PC-9 (cell line): ENCODE measurements at regions not wholly inside any gene's neighbourhood (a gene's known extent, or its start where the extent isn't known, plus 50 kb on each side); places are given as distances from the start of the nearest gene placed in this dataset.

Source experiments
- BruUV-seq: library from RNA; stranded (reverse); fragments of 400-500 nt; replicated peaks from 2 replicates; lab custom pipeline; 2021; lab: Mats Ljungman, UMichigan
- CTCF ChIA-PET: fragments of 300-600 bp; sonication (Branson Sonifier 250); formaldehyde crosslinking; loops from one replicate; lab custom pipeline; 2022; ENCODE audit warnings: antibody characterized with exemption; lab: Charles Lee
- POLR2A ChIA-PET: fragments of 300-600 bp; sonication (Branson Sonifier 250); formaldehyde crosslinking; loops from one replicate; lab custom pipeline; 2022; ENCODE audit warnings: antibody characterized with exemption; ENCODE audit not compliant: unreplicated experiment; lab: Charles Lee
- DNase-seq, 2 experiments: peaks; one replicate each; pipeline versions ENCODE4 v3.0.0 to v3.0.0-alpha.2; 2015 to 2022; ENCODE audit warnings: mixed read lengths in 1 of 2
- H2AFZ ChIP-seq: fragments of 200-600 bp; sonication (generic); 2 replicates; pipeline ENCODE4 v1.8.1; 2017; ENCODE audit warnings: antibody characterized with exemption
- H3F3A ChIP-seq: fragments of 200-600 bp; sonication (generic); 2 replicates; pipeline ENCODE4 v1.8.1; 2017; ENCODE audit warnings: antibody characterized with exemption, mild to moderate bottlenecking, low read depth; ENCODE audit not compliant: insufficient read depth
- H3K27ac ChIP-seq: fragments of 200-600 bp; sonication (generic); 2 replicates; pipeline ENCODE4 v1.6.1; 2016; ENCODE audit warnings: mixed run types
- H3K27me3 ChIP-seq: fragments of 200-600 bp; sonication (generic); 2 replicates; pipeline ENCODE4 v1.6.1; 2016; ENCODE audit warnings: low read depth, mixed run types; ENCODE audit not compliant: insufficient read depth
- H3K36me3 ChIP-seq: fragments of 200-600 bp; sonication (generic); 2 replicates; pipeline ENCODE4 v1.6.1; 2016; ENCODE audit warnings: low read depth, mixed run types
- H3K4me1 ChIP-seq: fragments of 200-600 bp; sonication (generic); replicated peaks from 2 replicates; pipeline ENCODE4 v1.6.1; 2016; ENCODE audit warnings: mixed run types; ENCODE audit not compliant: insufficient read depth
- H3K4me2 ChIP-seq: fragments of 200-600 bp; sonication (generic); 2 replicates; pipeline ENCODE4 v1.6.1; 2017; ENCODE audit warnings: mixed run types
- H3K4me3 ChIP-seq: fragments of 200-600 bp; sonication (generic); 2 replicates; pipeline ENCODE4 v1.6.1; 2016; ENCODE audit warnings: mixed run types
- H3K79me2 ChIP-seq: fragments of 200-600 bp; sonication (generic); 2 replicates; pipeline ENCODE4 v1.6.1; 2017; ENCODE audit warnings: low read depth, mixed run types
- H3K9me2 ChIP-seq: fragments of 200-600 bp; sonication (generic); 2 replicates; pipeline ENCODE4 v1.8.1; 2017; ENCODE audit warnings: mild to moderate bottlenecking; ENCODE audit not compliant: insufficient read depth
- H3K9me3 ChIP-seq: fragments of 200-600 bp; sonication (generic); 2 replicates; pipeline ENCODE4 v1.8.1; 2016; ENCODE audit warnings: low read depth; ENCODE audit not compliant: insufficient read depth
- H4K20me1 ChIP-seq: fragments of 200-600 bp; sonication (generic); 2 replicates; pipeline ENCODE4 v1.8.1; 2017; ENCODE audit not compliant: insufficient read depth
- EZH2 ChIP-seq: fragments of 200-600 bp; sonication (generic); IDR thresholded peaks from 2 replicates; pipeline ENCODE4 v1.8.0; 2017; ENCODE audit warnings: antibody characterized with exemption, low read depth
- intact Hi-C: fragments of 100-400 bp; cut with micrococcal nuclease; formaldehyde crosslinking; loops from one replicate; pipeline ENCODE4 v1.10.0; 2022; ENCODE audit not compliant: unreplicated experiment
- TF ChIP-seq, protein P1 (sequence below): fragments of 200-600 bp; sonication (generic); conservative IDR thresholded peaks from 2 replicates; pipeline ENCODE4 v1.6.1; 2017; ENCODE audit warnings: mixed run types, antibody characterized with exemption, mild to moderate bottlenecking, moderate library complexity

DNA sequence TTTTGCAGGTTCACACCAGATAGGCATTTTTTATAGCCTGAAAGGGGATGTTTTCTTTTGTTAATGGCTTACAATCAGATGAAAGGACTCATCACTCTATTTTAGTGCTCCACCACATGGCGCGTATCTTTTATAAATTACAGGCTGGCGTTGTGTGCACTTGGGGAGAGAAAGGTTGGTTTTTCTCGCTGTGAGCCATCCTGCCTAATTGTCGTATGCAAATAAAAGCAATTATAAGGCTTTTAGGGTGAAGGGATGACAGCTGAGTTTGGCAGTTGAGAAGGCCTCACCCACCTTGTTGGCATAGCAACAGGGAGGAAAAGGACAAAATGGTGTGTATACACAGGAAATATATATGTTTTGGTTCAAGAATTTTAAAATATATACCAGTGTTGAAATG is 268.0 kb downstream of the NR2F2 start:
- H3K4me2 ChIP-seq, result no peak overlapping the region
- H4K20me1 ChIP-seq, result no peaks in the 10 kb centered on the region
- no peak overlapping the region for H2AFZ ChIP-seq
- intact Hi-C loops, result no loop called here
- no peaks in the 10 kb centered on the region for H3F3A ChIP-seq
- peaks cover 7% of the 10 kb centered on the region; the same call in 1 of the 2 replicates for H3K27me3 ChIP-seq
- H3K27ac ChIP-seq, result no peak overlapping the region
- no peak for DNase-seq
- no peaks in the 10 kb centered on the region for H3K9me3 ChIP-seq
- H3K36me3 ChIP-seq, result no peaks in the 10 kb centered on the region
- no peak overlapping the region for H3K4me3 ChIP-seq
- TF ChIP-seq, protein P1, sequence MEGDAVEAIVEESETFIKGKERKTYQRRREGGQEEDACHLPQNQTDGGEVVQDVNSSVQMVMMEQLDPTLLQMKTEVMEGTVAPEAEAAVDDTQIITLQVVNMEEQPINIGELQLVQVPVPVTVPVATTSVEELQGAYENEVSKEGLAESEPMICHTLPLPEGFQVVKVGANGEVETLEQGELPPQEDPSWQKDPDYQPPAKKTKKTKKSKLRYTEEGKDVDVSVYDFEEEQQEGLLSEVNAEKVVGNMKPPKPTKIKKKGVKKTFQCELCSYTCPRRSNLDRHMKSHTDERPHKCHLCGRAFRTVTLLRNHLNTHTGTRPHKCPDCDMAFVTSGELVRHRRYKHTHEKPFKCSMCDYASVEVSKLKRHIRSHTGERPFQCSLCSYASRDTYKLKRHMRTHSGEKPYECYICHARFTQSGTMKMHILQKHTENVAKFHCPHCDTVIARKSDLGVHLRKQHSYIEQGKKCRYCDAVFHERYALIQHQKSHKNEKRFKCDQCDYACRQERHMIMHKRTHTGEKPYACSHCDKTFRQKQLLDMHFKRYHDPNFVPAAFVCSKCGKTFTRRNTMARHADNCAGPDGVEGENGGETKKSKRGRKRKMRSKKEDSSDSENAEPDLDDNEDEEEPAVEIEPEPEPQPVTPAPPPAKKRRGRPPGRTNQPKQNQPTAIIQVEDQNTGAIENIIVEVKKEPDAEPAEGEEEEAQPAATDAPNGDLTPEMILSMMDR, result no peak
- no peak for TF ChIP-seq EZH2
- H3K79me2 ChIP-seq, result no peaks in the 10 kb centered on the region
- POLR2A ChIA-PET, result no interaction called here
- H3K4me1 ChIP-seq, result no peaks in the 10 kb centered on the region
- CTCF ChIA-PET, result no interaction called here
- H3K9me2 ChIP-seq, result no peaks in the 10 kb centered on the region
- BruUV-seq, result no TSS peak

DNA sequence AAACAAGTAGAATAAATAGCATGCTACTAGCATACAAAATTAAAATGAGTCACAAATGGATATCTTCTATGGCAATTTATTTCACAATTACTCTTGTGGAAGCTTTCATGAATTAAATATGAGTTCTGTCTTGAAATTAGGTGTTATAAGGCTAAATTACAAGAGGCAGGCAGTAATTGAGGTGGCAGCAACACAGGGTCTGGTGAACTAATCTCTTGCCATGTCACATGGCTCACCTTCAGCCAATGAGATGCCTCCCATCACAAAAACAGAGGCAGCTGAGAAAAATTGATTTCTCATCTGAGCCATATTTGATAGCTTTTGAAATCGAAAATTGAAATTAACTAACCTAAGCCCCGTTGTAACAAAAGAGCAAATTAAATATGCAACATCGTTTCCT is 268.8 kb downstream of the NR2F2 start:
- Histone ChIP-seq H3F3A (no peaks in the 10 kb centered on the region), H2AFZ (no peak overlapping the region), H3K27me3 (peaks cover 14% of the 10 kb centered on the region), H3K36me3 (no peaks in the 10 kb centered on the region), H3K9me3 (no peaks in the 10 kb centered on the region), H3K9me2 (no peaks in the 10 kb centered on the region), H3K4me1 (no peaks in the 10 kb centered on the region), H3K4me3 (no peak overlapping the region), H3K27ac (no peak overlapping the region), H3K4me2 (no peak overlapping the region), H4K20me1 (no peaks in the 10 kb centered on the region), H3K79me2 (no peaks in the 10 kb centered on the region)
- POLR2A ChIA-PET, result no interaction called here
- intact Hi-C loops, result no loop called here
- BruUV-seq, result no TSS peak
- TF ChIP-seq, protein P1, result no peak
- TF ChIP-seq EZH2, result no peak
- CTCF ChIA-PET, result no interaction called here
- no peak for DNase-seq

DNA sequence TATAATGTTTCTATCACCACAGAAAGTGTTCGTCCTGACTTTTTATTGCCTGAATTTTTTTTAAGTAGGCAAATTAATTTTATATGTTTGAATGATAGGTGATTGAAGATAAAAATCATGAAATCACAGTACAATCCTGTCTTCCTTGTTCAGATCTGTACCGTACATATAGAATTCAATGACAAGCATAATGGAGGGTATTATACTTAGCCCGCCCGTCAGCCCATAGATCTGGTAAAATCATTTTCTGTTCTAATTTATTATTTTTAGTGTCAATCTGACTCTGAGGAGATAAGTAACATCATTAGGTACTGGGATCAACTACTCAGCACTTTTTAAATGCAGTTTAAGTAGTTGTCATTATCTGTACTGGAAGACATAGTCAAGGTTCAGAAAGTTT is 269.9 kb downstream of the NR2F2 start:
- Histone ChIP-seq H3K36me3 (no peaks in the 10 kb centered on the region), H3F3A (no peaks in the 10 kb centered on the region), H3K4me3 (no peak overlapping the region), H3K9me3 (no peaks in the 10 kb centered on the region), H2AFZ (no peak overlapping the region), H3K4me2 (no peak overlapping the region), H3K4me1 (no peaks in the 10 kb centered on the region), H3K27me3 (peaks cover 22% of the 10 kb centered on the region), H4K20me1 (no peaks in the 10 kb centered on the region), H3K79me2 (no peaks in the 10 kb centered on the region), H3K9me2 (no peaks in the 10 kb centered on the region), H3K27ac (no peak overlapping the region)
- no TSS peak for BruUV-seq
- TF ChIP-seq EZH2, result no peak
- TF ChIP-seq, protein P1, result no peak
- POLR2A ChIA-PET, result no interaction called here
- CTCF ChIA-PET, result no interaction called here
- intact Hi-C loops, result no loop called here
- no peak for DNase-seq
